ENCODE measurements at regions not wholly inside any gene's neighbourhood (a gene's known extent, or its start where the extent isn't known, plus 50 kb on each side); places are given as distances from the start of the nearest gene placed in this dataset.

DNA sequence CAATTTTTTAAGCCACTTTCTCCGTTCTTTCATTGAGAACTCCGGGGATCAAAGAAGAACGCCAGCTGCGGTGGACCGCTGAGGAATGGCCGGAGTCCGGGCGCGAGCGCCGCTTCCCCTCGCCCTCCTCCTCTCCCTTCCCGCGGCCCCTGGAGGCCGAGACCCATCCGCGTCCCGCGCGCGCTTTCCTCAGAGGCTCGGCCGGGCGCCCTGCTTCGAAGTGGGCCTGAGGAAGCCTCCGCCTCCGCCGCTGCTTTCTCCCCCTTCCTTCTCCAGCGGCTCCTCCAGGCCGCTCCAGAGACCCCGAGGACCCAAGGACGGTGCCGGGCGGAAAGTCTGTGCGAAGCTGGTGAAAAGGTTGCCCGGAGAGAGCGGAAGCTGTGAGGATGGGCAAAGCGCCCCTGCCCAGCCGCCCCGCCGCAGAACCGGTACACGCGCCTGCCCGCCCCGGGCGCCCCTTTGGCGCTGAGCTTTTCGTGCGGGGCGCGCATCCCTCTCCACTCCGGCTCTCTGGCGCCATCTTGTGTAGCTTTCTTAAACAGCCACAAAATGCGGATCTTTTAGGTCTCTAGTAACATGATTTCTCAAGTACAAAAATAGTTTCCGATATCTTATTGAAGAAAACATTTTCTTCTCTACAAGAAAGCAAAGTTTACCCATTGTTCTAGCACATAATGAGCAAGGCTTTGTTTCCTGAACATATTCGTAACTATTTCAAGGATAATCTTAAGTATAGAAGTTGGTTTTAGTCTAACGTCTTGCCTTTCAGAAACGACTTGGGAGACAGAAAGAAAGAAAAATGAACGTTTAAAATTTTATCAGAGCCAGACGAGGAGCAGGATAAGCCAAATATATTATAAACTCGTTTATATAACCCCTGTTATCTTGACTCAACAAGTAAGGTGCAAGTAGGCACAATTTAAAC, 59.2 kb upstream of the FAM174B start:
- TF ChIP-seq ATF1 (CRISPR knock-in tag; IDR thresholded peaks at IDR 0.05), result no peak
- no peak for TF ChIP-seq ZNF737 (CRISPR knock-in tag; IDR thresholded peaks at IDR 0.05; ENCODE audit: borderline replicate concordance)
- no peak for TF ChIP-seq ZNF253 (CRISPR knock-in tag; IDR thresholded peaks at IDR 0.05; ENCODE audit: borderline replicate concordance)
- TF ChIP-seq, protein P1, sequence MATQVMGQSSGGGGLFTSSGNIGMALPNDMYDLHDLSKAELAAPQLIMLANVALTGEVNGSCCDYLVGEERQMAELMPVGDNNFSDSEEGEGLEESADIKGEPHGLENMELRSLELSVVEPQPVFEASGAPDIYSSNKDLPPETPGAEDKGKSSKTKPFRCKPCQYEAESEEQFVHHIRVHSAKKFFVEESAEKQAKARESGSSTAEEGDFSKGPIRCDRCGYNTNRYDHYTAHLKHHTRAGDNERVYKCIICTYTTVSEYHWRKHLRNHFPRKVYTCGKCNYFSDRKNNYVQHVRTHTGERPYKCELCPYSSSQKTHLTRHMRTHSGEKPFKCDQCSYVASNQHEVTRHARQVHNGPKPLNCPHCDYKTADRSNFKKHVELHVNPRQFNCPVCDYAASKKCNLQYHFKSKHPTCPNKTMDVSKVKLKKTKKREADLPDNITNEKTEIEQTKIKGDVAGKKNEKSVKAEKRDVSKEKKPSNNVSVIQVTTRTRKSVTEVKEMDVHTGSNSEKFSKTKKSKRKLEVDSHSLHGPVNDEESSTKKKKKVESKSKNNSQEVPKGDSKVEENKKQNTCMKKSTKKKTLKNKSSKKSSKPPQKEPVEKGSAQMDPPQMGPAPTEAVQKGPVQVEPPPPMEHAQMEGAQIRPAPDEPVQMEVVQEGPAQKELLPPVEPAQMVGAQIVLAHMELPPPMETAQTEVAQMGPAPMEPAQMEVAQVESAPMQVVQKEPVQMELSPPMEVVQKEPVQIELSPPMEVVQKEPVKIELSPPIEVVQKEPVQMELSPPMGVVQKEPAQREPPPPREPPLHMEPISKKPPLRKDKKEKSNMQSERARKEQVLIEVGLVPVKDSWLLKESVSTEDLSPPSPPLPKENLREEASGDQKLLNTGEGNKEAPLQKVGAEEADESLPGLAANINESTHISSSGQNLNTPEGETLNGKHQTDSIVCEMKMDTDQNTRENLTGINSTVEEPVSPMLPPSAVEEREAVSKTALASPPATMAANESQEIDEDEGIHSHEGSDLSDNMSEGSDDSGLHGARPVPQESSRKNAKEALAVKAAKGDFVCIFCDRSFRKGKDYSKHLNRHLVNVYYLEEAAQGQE (IDR thresholded peaks at IDR 0.05; ENCODE audit: borderline replicate concordance in 1 of 2, low read depth in 1 of 2, low read length in 2 of 2), result no peak
- TF ChIP-seq, protein P2, sequence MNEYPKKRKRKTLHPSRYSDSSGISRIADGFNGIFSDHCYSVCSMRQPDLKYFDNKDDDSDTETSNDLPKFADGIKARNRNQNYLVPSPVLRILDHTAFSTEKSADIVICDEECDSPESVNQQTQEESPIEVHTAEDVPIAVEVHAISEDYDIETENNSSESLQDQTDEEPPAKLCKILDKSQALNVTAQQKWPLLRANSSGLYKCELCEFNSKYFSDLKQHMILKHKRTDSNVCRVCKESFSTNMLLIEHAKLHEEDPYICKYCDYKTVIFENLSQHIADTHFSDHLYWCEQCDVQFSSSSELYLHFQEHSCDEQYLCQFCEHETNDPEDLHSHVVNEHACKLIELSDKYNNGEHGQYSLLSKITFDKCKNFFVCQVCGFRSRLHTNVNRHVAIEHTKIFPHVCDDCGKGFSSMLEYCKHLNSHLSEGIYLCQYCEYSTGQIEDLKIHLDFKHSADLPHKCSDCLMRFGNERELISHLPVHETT (CRISPR knock-in tag; conservative IDR thresholded peaks at IDR 0.05), result no peak
- no peak for TF ChIP-seq CBX5 (CRISPR knock-in tag; IDR thresholded peaks at IDR 0.05; ENCODE audit: borderline replicate concordance)
